GM10248 (cell line): ENCODE measurements at regions not wholly inside any gene's neighbourhood (a gene's known extent, or its start where the extent isn't known, plus 50 kb on each side); places are given as distances from the start of the nearest gene placed in this dataset.
"Not testable (repeated sequence)": the region's sequence is repeated elsewhere in the genome, so short reads cannot be mapped to it uniquely, and the experiment has no call there.

Experiments used
- CTCF ChIA-PET: fragments of 300-600 bp; sonication (Branson Sonifier 250); formaldehyde crosslinking; extraction: SDS; loops from one replicate; lab custom pipeline; 2021; ENCODE audit warnings: antibody characterized with exemption; lab: Yijun Ruan, JAX
- POLR2A ChIA-PET: fragments of 350-650 bp; sonication (Branson Sonifier 250); formaldehyde crosslinking; extraction: SDS; loops from one replicate; lab custom pipeline; 2020; ENCODE audit warnings: antibody characterized with exemption; lab: Yijun Ruan, JAX
- DNase-seq: peaks from one replicate; pipeline ENCODE4 v3.0.0; 2012; ENCODE audit errors: extremely low spot score
- CTCF ChIP-seq: IDR thresholded peaks from 2 replicates; pipeline ENCODE4 v1.5.1; 2012; ENCODE audit warnings: mild to moderate bottlenecking, low read depth; ENCODE audit errors: extremely low read depth, missing control alignments, control extremely low read depth

GRCh38 chr18:40152859-40153258 is 1802.2 kb upstream of the PIK3C3 start:
- ChIA-PET POLR2A (no interaction called here), CTCF (no interaction called here)
- TF ChIP-seq CTCF = no peak
- DNase-seq = no peak

- POLR2A ChIA-PET = no interaction called here
- DNase-seq = no peak
- TF ChIP-seq CTCF = no peak
- CTCF ChIA-PET = interaction anchor here (1.0 kb wide), 1 partner anchor 11 kb away, joined by 3 read pairs; no protein-coding TSS in a partner anchor
Observed at GRCh38 chr18:40148960-40149359, 1806.1 kb upstream of the PIK3C3 start.

GRCh38 chr18:40133253-40133652 is 1821.8 kb upstream of the PIK3C3 start:
- POLR2A ChIA-PET = no interaction called here
- DNase-seq = no peak
- no peak for TF ChIP-seq CTCF
- CTCF ChIA-PET = no interaction called here

- CTCF ChIA-PET, POLR2A ChIA-PET, DNase-seq: not testable (repeated sequence)
Observed at GRCh38 chr18:40132438-40132837, 1822.6 kb upstream of the PIK3C3 start.

- TF ChIP-seq CTCF = no peak
- CTCF ChIA-PET = no interaction called here
- POLR2A ChIA-PET = no interaction called here
- DNase-seq = no peak
Observed at GRCh38 chr18:40124107-40124506, 1830.9 kb upstream of the PIK3C3 start.

GRCh38 chr18:40120796-40121391 is 1834.1 kb upstream of the PIK3C3 start:
- ChIA-PET POLR2A (no interaction called here), CTCF (interaction anchor here (1.7 kb wide), 1 partner anchor 10 kb away, joined by 4 read pairs; no protein-coding TSS in a partner anchor)
- no peak for DNase-seq
- TF ChIP-seq CTCF = no peak

- POLR2A ChIA-PET = no interaction called here
- DNase-seq = no peak
- CTCF ChIA-PET = interaction anchor here (1.7 kb wide), 1 partner anchor 10 kb away, joined by 4 read pairs; no protein-coding TSS in a partner anchor
- TF ChIP-seq CTCF = no peak
Observed at GRCh38 chr18:40120356-40120755, 1834.7 kb upstream of the PIK3C3 start.

- POLR2A ChIA-PET, DNase-seq, CTCF ChIA-PET: not testable (repeated sequence)
Observed at GRCh38 chr18:40119581-40119980, 1835.5 kb upstream of the PIK3C3 start.
